ENCODE measurements at regions not wholly inside any gene's neighbourhood (a gene's known extent, or its start where the extent isn't known, plus 50 kb on each side); places are given as distances from the start of the nearest gene placed in this dataset.

GRCh38 chr3:117217355-117217754 lies 507.8 kb downstream of the TUSC7 start:
- WGBS (ENCODE audit: extremely low coverage, insufficient coverage, low lambda C conversion rate): no CpG with 5 or more reads among the region's 3 CpGs
- Histone ChIP-seq H3K79me1 (ENCODE audit: low read length) (no peaks in the 10 kb centered on the region), H2BK5ac (ENCODE audit: low read length) (no peak overlapping the region), H2AK5ac (ENCODE audit: low read length) (no peak overlapping the region), H3K9ac (ENCODE audit: low read length) (no peak overlapping the region), H3K27me3 (ENCODE audit: insufficient read depth, low read length, poor library complexity) (no peaks in the 10 kb centered on the region), H3K23ac (ENCODE audit: low read length) (no peak overlapping the region), H3K27ac (ENCODE audit: low read depth, low read length) (no peak overlapping the region), H2BK120ac (ENCODE audit: low read depth, low read length) (no peak overlapping the region), H4K5ac (ENCODE audit: low read length) (no peak overlapping the region), H3K18ac (ENCODE audit: low read length) (no peak overlapping the region), H3K36me3 (ENCODE audit: control insufficient read depth, insufficient read depth, low read length) (no peaks in the 10 kb centered on the region), H3K4ac (ENCODE audit: low read depth, low read length) (no peak overlapping the region), H3K4me1 (ENCODE audit: control insufficient read depth, low read depth, low read length) (no peaks in the 10 kb centered on the region), H3K56ac (ENCODE audit: low read length) (no peak overlapping the region), H4K8ac (ENCODE audit: low read depth, low read length) (no peak overlapping the region), H2BK15ac (replicated peaks; ENCODE audit: low read depth) (no peak overlapping the region), H3K4me2 (ENCODE audit: low read length) (no peak overlapping the region), H3K4me3 (ENCODE audit: low read length) (no peak overlapping the region), H3K79me2 (ENCODE audit: control insufficient read depth, insufficient read depth, low read length) (no peaks in the 10 kb centered on the region)
- no peak for DNase-seq

- H2BK120ac ChIP-seq (ENCODE audit: low read depth, low read length): no peak overlapping the region
- H2BK15ac ChIP-seq (replicated peaks; ENCODE audit: low read depth): no peak overlapping the region
- no peak overlapping the region for H3K23ac ChIP-seq (ENCODE audit: low read length)
- no peaks in the 10 kb centered on the region for H3K27me3 ChIP-seq (ENCODE audit: insufficient read depth, low read length, poor library complexity)
- H3K79me1 ChIP-seq (ENCODE audit: low read length): no peaks in the 10 kb centered on the region
- H3K18ac ChIP-seq (ENCODE audit: low read length): no peak overlapping the region
- H3K4ac ChIP-seq (ENCODE audit: low read depth, low read length): no peak overlapping the region
- no peak overlapping the region for H3K27ac ChIP-seq (ENCODE audit: low read depth, low read length)
- H3K4me1 ChIP-seq (ENCODE audit: control insufficient read depth, low read depth, low read length): no peaks in the 10 kb centered on the region
- no peak overlapping the region for H3K4me2 ChIP-seq (ENCODE audit: low read length)
- H3K56ac ChIP-seq (ENCODE audit: low read length): no peak overlapping the region
- no peak for DNase-seq
- no peaks in the 10 kb centered on the region for H3K79me2 ChIP-seq (ENCODE audit: control insufficient read depth, insufficient read depth, low read length)
- no peak overlapping the region for H4K8ac ChIP-seq (ENCODE audit: low read depth, low read length)
- H3K36me3 ChIP-seq (ENCODE audit: control insufficient read depth, insufficient read depth, low read length): no peaks in the 10 kb centered on the region
- H4K5ac ChIP-seq (ENCODE audit: low read length): no peak overlapping the region
- no CpG with 5 or more reads among the region's 5 CpGs for WGBS (ENCODE audit: extremely low coverage, insufficient coverage, low lambda C conversion rate)
- H2BK5ac ChIP-seq (ENCODE audit: low read length): no peak overlapping the region
- H2AK5ac ChIP-seq (ENCODE audit: low read length): no peak overlapping the region
- H3K4me3 ChIP-seq (ENCODE audit: low read length): no peak overlapping the region
- H3K9ac ChIP-seq (ENCODE audit: low read length): no peak overlapping the region
These were observed 508.3 kb downstream of the TUSC7 start for GRCh38 chr3:117217760-117218316.

- Histone ChIP-seq H2BK5ac (ENCODE audit: low read length) (no peak overlapping the region), H3K56ac (ENCODE audit: low read length) (no peak overlapping the region), H3K4me1 (ENCODE audit: control insufficient read depth, low read depth, low read length) (no peaks in the 10 kb centered on the region), H4K5ac (ENCODE audit: low read length) (no peak overlapping the region), H3K4me2 (ENCODE audit: low read length) (no peak overlapping the region), H3K18ac (ENCODE audit: low read length) (no peak overlapping the region), H3K4ac (ENCODE audit: low read depth, low read length) (no peak overlapping the region), H2BK15ac (replicated peaks; ENCODE audit: low read depth) (no peak overlapping the region), H3K36me3 (ENCODE audit: control insufficient read depth, insufficient read depth, low read length) (no peaks in the 10 kb centered on the region), H2BK120ac (ENCODE audit: low read depth, low read length) (no peak overlapping the region), H3K27ac (ENCODE audit: low read depth, low read length) (no peak overlapping the region), H2AK5ac (ENCODE audit: low read length) (no peak overlapping the region), H3K4me3 (ENCODE audit: low read length) (no peak overlapping the region), H4K8ac (ENCODE audit: low read depth, low read length) (no peak overlapping the region), H3K79me2 (ENCODE audit: control insufficient read depth, insufficient read depth, low read length) (no peaks in the 10 kb centered on the region), H3K23ac (ENCODE audit: low read length) (no peak overlapping the region), H3K27me3 (ENCODE audit: insufficient read depth, low read length, poor library complexity) (no peaks in the 10 kb centered on the region), H3K79me1 (ENCODE audit: low read length) (no peaks in the 10 kb centered on the region), H3K9ac (ENCODE audit: low read length) (no peak overlapping the region)
- no peak for DNase-seq
- no CpG with 5 or more reads among the region's 3 CpGs for WGBS (ENCODE audit: extremely low coverage, insufficient coverage, low lambda C conversion rate)
These were observed 509.1 kb downstream of the TUSC7 start for GRCh38 chr3:117218641-117219048.

GRCh38 chr3:117219296-117219695 lies 509.7 kb downstream of the TUSC7 start:
- DNase-seq: no peak
- no peak overlapping the region for H3K4me3 ChIP-seq (ENCODE audit: low read length)

GRCh38 chr3:117226932-117227331 lies 517.4 kb downstream of the TUSC7 start:
- H3K79me2 ChIP-seq (ENCODE audit: control insufficient read depth, insufficient read depth, low read length): no peaks in the 10 kb centered on the region
- H3K4ac ChIP-seq (ENCODE audit: low read depth, low read length): no peak overlapping the region
- no peak overlapping the region for H2AK5ac ChIP-seq (ENCODE audit: low read length)
- H3K4me2 ChIP-seq (ENCODE audit: low read length): no peak overlapping the region
- H3K9ac ChIP-seq (ENCODE audit: low read length): no peak overlapping the region
- no peak for DNase-seq
- H3K4me1 ChIP-seq (ENCODE audit: control insufficient read depth, low read depth, low read length): no peaks in the 10 kb centered on the region
- H2BK15ac ChIP-seq (replicated peaks; ENCODE audit: low read depth): no peak overlapping the region
- H3K56ac ChIP-seq (ENCODE audit: low read length): no peak overlapping the region
- H2BK5ac ChIP-seq (ENCODE audit: low read length): no peak overlapping the region
- H3K36me3 ChIP-seq (ENCODE audit: control insufficient read depth, insufficient read depth, low read length): no peaks in the 10 kb centered on the region
- no peak overlapping the region for H2BK120ac ChIP-seq (ENCODE audit: low read depth, low read length)
- no peaks in the 10 kb centered on the region for H3K79me1 ChIP-seq (ENCODE audit: low read length)
- no peak overlapping the region for H3K27ac ChIP-seq (ENCODE audit: low read depth, low read length)
- H4K5ac ChIP-seq (ENCODE audit: low read length): no peak overlapping the region
- WGBS (ENCODE audit: extremely low coverage, insufficient coverage, low lambda C conversion rate): no CpG with 5 or more reads among the region's 2 CpGs
- H3K18ac ChIP-seq (ENCODE audit: low read length): no peak overlapping the region
- H4K8ac ChIP-seq (ENCODE audit: low read depth, low read length): no peak overlapping the region
- H3K27me3 ChIP-seq (ENCODE audit: insufficient read depth, low read length, poor library complexity): no peaks in the 10 kb centered on the region
- no peak overlapping the region for H3K23ac ChIP-seq (ENCODE audit: low read length)
- H3K4me3 ChIP-seq (ENCODE audit: low read length): no peak overlapping the region

More at GRCh38 chr3:117219296-117219695, 509.7 kb downstream of the TUSC7 start:
- no peaks in the 10 kb centered on the region for H3K36me3 ChIP-seq (ENCODE audit: control insufficient read depth, insufficient read depth, low read length)
- H3K4me1 ChIP-seq (ENCODE audit: control insufficient read depth, low read depth, low read length): no peaks in the 10 kb centered on the region
- no peak overlapping the region for H3K4ac ChIP-seq (ENCODE audit: low read depth, low read length)
- no peak overlapping the region for H3K18ac ChIP-seq (ENCODE audit: low read length)
- no peak overlapping the region for H2BK5ac ChIP-seq (ENCODE audit: low read length)
- no peak overlapping the region for H3K9ac ChIP-seq (ENCODE audit: low read length)
- no peak overlapping the region for H3K27ac ChIP-seq (ENCODE audit: low read depth, low read length)
- no peaks in the 10 kb centered on the region for H3K27me3 ChIP-seq (ENCODE audit: insufficient read depth, low read length, poor library complexity)
- H2BK15ac ChIP-seq (replicated peaks; ENCODE audit: low read depth): no peak overlapping the region
- no peak overlapping the region for H3K56ac ChIP-seq (ENCODE audit: low read length)
- no peak overlapping the region for H3K4me2 ChIP-seq (ENCODE audit: low read length)
- H2BK120ac ChIP-seq (ENCODE audit: low read depth, low read length): no peak overlapping the region
- H3K23ac ChIP-seq (ENCODE audit: low read length): no peak overlapping the region
- H4K8ac ChIP-seq (ENCODE audit: low read depth, low read length): no peak overlapping the region
- no peak overlapping the region for H4K5ac ChIP-seq (ENCODE audit: low read length)
- H3K79me1 ChIP-seq (ENCODE audit: low read length): no peaks in the 10 kb centered on the region
- no peaks in the 10 kb centered on the region for H3K79me2 ChIP-seq (ENCODE audit: control insufficient read depth, insufficient read depth, low read length)
- no peak overlapping the region for H2AK5ac ChIP-seq (ENCODE audit: low read length)
- no CpG with 5 or more reads among the region's 2 CpGs for WGBS (ENCODE audit: extremely low coverage, insufficient coverage, low lambda C conversion rate)

GRCh38 chr3:117228466-117228865 lies 518.9 kb downstream of the TUSC7 start:
- H3K18ac ChIP-seq (ENCODE audit: low read length): no peak overlapping the region
- H2AK5ac ChIP-seq (ENCODE audit: low read length): no peak overlapping the region
- H3K4me3 ChIP-seq (ENCODE audit: low read length): no peak overlapping the region
- WGBS (ENCODE audit: extremely low coverage, insufficient coverage, low lambda C conversion rate): no CpG with 5 or more reads among the region's 1 CpG
- no peak overlapping the region for H3K9ac ChIP-seq (ENCODE audit: low read length)
- H3K36me3 ChIP-seq (ENCODE audit: control insufficient read depth, insufficient read depth, low read length): no peaks in the 10 kb centered on the region
- no peak overlapping the region for H4K8ac ChIP-seq (ENCODE audit: low read depth, low read length)
- DNase-seq: no peak
- H4K5ac ChIP-seq (ENCODE audit: low read length): no peak overlapping the region
- H3K79me1 ChIP-seq (ENCODE audit: low read length): no peaks in the 10 kb centered on the region
- no peak overlapping the region for H2BK5ac ChIP-seq (ENCODE audit: low read length)
- no peak overlapping the region for H3K27ac ChIP-seq (ENCODE audit: low read depth, low read length)
- H3K79me2 ChIP-seq (ENCODE audit: control insufficient read depth, insufficient read depth, low read length): no peaks in the 10 kb centered on the region
- no peak overlapping the region for H2BK120ac ChIP-seq (ENCODE audit: low read depth, low read length)
- no peaks in the 10 kb centered on the region for H3K27me3 ChIP-seq (ENCODE audit: insufficient read depth, low read length, poor library complexity)
- H3K4me2 ChIP-seq (ENCODE audit: low read length): no peak overlapping the region
- H3K56ac ChIP-seq (ENCODE audit: low read length): no peak overlapping the region
- no peak overlapping the region for H3K23ac ChIP-seq (ENCODE audit: low read length)
- no peaks in the 10 kb centered on the region for H3K4me1 ChIP-seq (ENCODE audit: control insufficient read depth, low read depth, low read length)
- H3K4ac ChIP-seq (ENCODE audit: low read depth, low read length): no peak overlapping the region
- H2BK15ac ChIP-seq (replicated peaks; ENCODE audit: low read depth): no peak overlapping the region

Data from mesendoderm (in vitro differentiated cells).